M059J (cell line): ENCODE measurements at regions not wholly inside any gene's neighbourhood (a gene's known extent, or its start where the extent isn't known, plus 50 kb on each side); places are given as distances from the start of the nearest gene placed in this dataset.

ENCODE experiments used
- DNase-seq: peaks from one replicate; pipeline ENCODE4 v3.0.0-alpha.2; 2012; ENCODE audit warnings: low read depth

- DNase-seq, result no peak
Observed at GRCh38 chr16:76906552-76906951, 284.4 kb upstream of the MON1B start.

DNA sequence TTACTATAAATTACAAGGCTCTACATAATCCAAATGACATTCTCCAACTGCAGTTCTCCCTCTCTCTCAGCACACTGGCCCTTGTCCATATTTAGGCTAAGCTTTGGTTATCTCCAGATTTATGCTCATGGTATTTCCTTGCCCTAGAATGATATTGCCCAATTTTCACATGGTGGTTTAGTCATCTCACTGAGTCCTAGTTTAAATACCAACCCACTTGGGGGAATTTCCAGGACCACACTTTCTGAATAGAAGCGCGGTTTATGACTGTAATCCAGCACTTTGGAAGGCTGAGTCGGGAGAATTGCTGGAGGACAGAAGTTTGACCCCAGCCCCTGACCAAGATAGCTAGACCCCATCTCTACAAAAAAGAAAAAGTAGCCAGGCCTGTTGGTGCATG lies 280.1 kb upstream of the MON1B start:
- DNase-seq, result peak; percentile 1

GRCh38 chr16:76913046-76913445 lies 277.9 kb upstream of the MON1B start:
- no peak for DNase-seq

DNA sequence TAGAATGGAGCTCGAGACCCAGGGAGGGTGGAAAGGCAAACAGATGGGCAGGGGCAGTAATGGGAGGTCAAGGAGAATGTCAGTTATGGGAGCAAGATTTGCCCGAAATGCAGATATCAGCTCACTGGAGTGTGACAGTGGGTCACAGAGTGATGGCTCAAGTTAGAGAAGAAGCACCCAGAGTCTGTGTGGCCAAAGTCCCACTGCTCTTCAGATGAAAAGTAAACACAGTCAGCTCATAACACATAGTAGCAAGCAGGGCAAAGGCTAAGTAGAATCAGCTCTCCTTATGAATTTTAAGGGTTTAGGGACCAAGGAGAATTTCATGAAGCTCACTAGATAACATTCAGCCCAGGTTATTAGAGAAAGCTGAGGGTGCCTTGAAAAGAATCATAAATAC lies 264.9 kb upstream of the MON1B start:
- DNase-seq, result no peak

DNA sequence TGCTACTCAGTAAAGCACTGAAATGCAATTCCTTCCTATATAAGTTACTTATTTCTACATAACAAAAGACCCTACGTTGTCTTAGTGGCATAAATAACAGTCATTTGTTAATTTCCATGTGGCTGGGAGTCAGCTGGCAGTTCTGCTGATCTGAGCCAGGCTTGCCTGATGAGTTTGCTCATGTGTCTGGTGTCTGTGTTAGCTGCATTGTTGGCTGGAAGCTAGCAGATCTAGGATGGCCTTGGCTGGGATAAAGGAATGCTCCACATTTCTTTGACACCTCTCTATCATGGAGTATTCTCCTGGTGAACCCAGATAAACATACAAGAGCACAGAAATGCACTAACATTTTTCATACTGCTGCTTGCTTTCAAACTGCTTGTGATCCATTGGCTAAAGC lies 264.4 kb upstream of the MON1B start:
- no peak for DNase-seq

GRCh38 chr16:76931186-76931585 lies 259.8 kb upstream of the MON1B start:
- no peak for DNase-seq

GRCh38 chr16:76932541-76933211 lies 258.3 kb upstream of the MON1B start:
- no peak for DNase-seq

GRCh38 chr16:76940251-76940650 lies 250.7 kb upstream of the MON1B start:
- DNase-seq, result no peak

DNA sequence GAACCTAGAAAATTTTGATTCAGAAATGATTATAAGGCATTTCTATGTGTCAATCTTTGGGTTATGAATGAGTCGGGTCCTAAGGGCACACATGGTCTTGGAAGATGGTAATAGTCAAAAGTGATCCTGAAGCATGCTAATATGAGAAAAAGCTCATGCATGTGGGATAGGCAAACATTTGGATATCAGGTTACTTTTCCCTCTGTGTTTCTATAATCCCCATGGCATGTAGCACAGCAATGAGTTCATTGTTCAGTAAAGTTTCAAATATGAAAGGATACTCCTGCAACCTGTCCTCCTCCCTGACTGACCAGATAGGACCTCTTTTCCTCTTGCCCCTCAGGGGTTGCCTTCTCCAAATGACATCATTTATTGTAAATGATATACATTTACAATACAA lies 249.9 kb upstream of the MON1B start:
- DNase-seq, result no peak

- DNase-seq, result no peak
Observed at GRCh38 chr16:76942089-76942488, 248.9 kb upstream of the MON1B start.

DNA sequence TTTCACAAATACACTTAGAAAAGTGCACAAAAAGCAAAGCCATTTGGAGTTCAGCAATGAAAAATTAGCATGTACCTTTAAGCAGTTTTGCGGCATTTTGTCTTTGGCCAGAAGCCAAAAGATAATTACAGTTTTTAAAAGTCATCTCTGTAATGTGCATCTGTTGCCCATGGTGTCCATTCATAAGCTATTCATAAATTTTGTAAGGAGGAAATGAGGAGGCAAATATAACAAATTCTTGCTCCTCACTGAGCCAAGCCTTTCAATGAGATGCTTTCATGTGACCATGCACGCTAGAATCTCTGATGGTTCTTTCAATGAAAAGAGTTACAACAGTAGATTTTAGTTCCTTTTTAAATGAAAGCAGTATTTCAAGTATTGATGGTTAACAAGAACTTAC lies 247.1 kb upstream of the MON1B start:
- DNase-seq, result no peak

DNA sequence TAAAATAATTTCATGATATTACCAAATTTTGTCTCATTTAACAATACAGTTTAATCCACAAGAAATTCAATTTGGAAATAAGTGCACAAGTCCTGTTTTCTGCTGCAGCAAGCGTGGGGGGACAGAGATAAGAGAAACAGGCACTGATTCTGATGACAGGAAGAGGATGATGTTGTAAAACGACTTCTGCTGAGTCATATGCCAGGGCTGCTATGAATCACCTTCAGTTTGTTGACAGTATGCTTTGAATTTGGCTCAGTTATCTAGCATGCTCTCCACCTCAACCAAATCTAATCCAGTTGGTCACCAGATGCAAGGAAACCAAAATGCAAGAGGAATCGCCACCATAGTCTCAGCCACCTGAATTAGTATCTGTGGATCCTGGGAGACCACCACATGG lies 244.1 kb upstream of the MON1B start:
- peak; percentile 54 for DNase-seq

GRCh38 chr16:76947749-76948148 lies 243.2 kb upstream of the MON1B start:
- DNase-seq, result no peak

DNA sequence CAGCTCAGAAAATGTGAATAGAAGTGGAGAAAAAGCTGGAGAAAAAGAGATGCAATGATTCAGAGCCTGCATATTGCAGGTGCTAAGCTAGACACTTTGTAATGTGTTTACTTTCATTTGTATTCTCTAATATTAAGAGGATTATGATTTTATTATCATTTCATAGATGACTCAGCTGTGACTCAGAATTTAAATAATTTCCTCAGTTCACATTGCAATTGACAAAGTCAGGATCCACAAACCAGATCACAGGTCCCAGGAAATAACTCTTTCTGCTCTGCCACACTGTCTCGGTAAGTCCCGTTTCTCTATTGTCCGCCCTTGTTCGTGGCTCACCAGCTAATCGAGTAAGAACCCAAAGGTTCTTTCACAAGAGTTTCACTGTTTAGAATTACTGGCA lies 235.4 kb upstream of the MON1B start:
- DNase-seq, result no peak

- DNase-seq, result no peak
Observed at GRCh38 chr16:76956394-76956793, 234.6 kb upstream of the MON1B start.

GRCh38 chr16:76956841-76957240 lies 234.1 kb upstream of the MON1B start:
- DNase-seq, result no peak

GRCh38 chr16:76959166-76959565 lies 231.8 kb upstream of the MON1B start:
- no peak for DNase-seq

- no peak for DNase-seq
Observed at GRCh38 chr16:76963614-76964315, 227.2 kb upstream of the MON1B start.

- no peak for DNase-seq
Observed at GRCh38 chr16:76964464-76965154, 226.4 kb upstream of the MON1B start.

GRCh38 chr16:76970087-76970744 lies 220.8 kb upstream of the MON1B start:
- no peak for DNase-seq

DNA sequence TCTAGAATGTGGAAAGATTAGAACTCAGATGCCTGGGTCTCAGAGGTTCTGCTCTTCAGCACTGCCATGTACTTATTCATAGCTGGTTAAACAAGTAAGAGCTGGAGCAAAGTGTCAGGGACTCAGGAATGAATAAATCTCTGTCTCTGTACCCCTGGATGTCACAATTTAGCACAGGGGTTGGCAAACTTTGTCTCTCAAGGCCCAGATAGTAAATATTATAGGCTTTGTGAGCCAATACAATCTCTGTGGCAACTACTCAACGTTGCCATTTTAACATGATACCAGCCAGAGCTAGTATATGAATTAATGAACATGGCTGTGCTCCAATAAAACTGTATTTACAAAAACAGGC lies 220.3 kb upstream of the MON1B start:
- no peak for DNase-seq

- no peak for DNase-seq
Observed at GRCh38 chr16:76976101-76976500, 214.9 kb upstream of the MON1B start.

DNA sequence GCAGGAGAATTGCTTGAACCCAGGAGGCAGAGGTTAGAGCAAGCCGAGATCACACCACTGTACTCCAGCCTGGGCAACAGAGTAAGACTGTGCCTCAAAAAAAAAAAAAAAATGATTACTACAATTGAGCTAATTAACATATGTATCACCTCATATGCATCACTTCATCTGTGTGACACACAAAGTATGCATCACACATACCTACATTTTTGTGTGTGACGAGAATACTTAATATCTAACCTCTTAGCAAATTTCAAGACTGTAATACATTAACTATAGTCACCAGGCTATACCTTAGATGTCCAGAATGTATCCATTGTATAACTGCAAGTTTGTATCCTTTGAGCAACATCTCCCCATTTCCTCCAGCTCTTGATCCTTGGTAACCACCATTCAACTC lies 214.2 kb upstream of the MON1B start:
- DNase-seq, result no peak
